ENCODE measurements at regions not wholly inside any gene's neighbourhood (a gene's known extent, or its start where the extent isn't known, plus 50 kb on each side); places are given as distances from the start of the nearest gene placed in this dataset.

GRCh38 chr5:52441768-52442167, 345.9 kb upstream of the ITGA1 start:
- no peak overlapping the region for H3K4me3 ChIP-seq (ENCODE audit: low read length)
- TF ChIP-seq, protein P1, sequence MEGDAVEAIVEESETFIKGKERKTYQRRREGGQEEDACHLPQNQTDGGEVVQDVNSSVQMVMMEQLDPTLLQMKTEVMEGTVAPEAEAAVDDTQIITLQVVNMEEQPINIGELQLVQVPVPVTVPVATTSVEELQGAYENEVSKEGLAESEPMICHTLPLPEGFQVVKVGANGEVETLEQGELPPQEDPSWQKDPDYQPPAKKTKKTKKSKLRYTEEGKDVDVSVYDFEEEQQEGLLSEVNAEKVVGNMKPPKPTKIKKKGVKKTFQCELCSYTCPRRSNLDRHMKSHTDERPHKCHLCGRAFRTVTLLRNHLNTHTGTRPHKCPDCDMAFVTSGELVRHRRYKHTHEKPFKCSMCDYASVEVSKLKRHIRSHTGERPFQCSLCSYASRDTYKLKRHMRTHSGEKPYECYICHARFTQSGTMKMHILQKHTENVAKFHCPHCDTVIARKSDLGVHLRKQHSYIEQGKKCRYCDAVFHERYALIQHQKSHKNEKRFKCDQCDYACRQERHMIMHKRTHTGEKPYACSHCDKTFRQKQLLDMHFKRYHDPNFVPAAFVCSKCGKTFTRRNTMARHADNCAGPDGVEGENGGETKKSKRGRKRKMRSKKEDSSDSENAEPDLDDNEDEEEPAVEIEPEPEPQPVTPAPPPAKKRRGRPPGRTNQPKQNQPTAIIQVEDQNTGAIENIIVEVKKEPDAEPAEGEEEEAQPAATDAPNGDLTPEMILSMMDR (conservative IDR thresholded peaks at IDR 0.05; ENCODE audit: low read depth, low read length): no peak
- DNase-seq (ENCODE audit: low read depth): no peak

DNA sequence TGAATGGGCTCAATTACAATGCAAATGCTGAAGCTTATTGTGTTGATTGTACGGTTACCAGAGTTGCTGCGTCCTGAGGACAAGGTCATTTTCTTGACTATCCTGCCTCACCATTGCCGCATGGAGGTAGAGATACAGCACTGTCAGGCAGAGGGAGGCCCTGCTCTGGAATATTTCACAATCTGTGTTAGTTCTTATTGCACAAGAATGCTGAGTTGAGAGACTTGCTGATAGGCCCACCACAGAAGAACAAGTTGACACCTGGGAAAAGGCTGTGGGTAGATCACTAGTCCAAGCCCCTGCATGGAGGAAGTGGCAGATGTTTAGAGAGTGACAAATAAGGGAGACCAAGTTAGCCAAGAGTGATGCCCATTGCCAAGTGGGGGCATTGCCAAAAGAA, 344.5 kb upstream of the ITGA1 start:
- no peak overlapping the region for H3K4me3 ChIP-seq (ENCODE audit: low read length)
- TF ChIP-seq, protein P1 (conservative IDR thresholded peaks at IDR 0.05; ENCODE audit: low read depth, low read length): no peak
- DNase-seq (ENCODE audit: low read depth): no peak

- H3K4me3 ChIP-seq (ENCODE audit: low read length): no peak overlapping the region
- TF ChIP-seq, protein P1 (conservative IDR thresholded peaks at IDR 0.05; ENCODE audit: low read depth, low read length): no peak
- no peak for DNase-seq (ENCODE audit: low read depth)
These were observed 339.6 kb upstream of the ITGA1 start for GRCh38 chr5:52448111-52448510.

- TF ChIP-seq, protein P1 (conservative IDR thresholded peaks at IDR 0.05; ENCODE audit: low read depth, low read length): no peak
- DNase-seq (ENCODE audit: low read depth): no peak
- no peak overlapping the region for H3K4me3 ChIP-seq (ENCODE audit: low read length)
These were observed 338.2 kb upstream of the ITGA1 start for GRCh38 chr5:52449516-52449915.

DNA sequence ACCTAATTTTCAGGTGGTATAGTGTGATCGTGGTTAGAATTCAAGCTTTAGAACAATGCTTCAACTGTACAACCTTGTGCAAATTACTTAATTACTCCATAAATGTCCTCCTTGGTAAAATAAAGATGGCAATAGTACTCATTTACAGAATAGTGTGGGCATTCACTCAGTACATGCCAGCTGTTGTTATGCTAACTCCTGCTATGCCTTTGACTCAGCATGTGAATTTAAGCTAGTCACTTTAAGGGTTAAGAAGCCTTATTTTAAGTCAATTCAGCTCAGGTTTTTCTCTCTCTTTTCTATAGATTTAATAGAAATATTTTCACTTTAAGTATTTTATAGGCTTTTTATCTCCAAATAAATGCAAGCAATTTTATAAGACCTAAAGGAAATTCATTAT, 335.6 kb upstream of the ITGA1 start:
- no peak for DNase-seq (ENCODE audit: low read depth)
- TF ChIP-seq, protein P1 (conservative IDR thresholded peaks at IDR 0.05; ENCODE audit: low read depth, low read length): no peak
- H3K4me3 ChIP-seq (ENCODE audit: low read length): no peak overlapping the region

DNA sequence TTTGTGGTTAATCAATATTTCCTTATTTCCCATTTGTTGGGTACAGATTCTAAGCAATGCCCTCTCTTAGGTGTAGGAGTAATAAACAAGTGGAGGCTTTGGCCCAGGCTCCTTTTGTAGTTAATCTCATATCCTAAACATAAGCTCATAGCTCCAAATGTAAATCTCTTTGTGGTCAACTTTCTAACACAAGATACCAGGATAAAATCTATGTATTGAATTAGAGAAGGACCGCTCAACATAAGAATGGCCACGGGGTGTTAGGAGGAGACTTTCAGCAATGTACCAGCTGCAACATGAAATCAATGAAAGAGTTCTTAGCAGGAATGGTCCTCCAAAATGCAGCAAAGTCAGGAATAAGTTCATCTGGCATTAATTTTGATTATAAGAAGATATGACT, 334.5 kb upstream of the ITGA1 start:
- TF ChIP-seq, protein P1 (conservative IDR thresholded peaks at IDR 0.05; ENCODE audit: low read depth, low read length): no peak
- no peak overlapping the region for H3K4me3 ChIP-seq (ENCODE audit: low read length)
- no peak for DNase-seq (ENCODE audit: low read depth)

DNA sequence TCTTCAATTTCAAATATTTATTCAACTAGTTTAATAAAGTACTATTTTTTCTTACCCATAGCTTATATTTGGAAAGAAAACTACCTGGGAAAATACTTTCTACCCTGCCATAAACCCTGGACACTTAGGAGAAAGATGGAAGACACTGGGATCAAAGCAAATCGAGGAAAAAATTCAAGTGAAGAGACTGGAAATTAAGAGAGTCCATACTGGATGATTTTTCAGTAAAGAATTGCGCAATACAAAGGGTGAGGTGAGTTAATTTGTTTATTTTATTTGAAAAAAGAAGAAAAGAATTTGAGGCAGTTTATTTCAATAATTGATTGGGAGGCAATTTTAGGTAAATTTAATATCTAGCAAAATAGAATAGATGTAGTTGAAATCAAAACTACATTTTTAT, 331.8 kb upstream of the ITGA1 start:
- TF ChIP-seq, protein P1 (conservative IDR thresholded peaks at IDR 0.05; ENCODE audit: low read depth, low read length): no peak
- no peak overlapping the region for H3K4me3 ChIP-seq (ENCODE audit: low read length)
- no peak for DNase-seq (ENCODE audit: low read depth)
